WTC11 (cell line): ENCODE measurements at regions not wholly inside any gene's neighbourhood (a gene's known extent, or its start where the extent isn't known, plus 50 kb on each side); places are given as distances from the start of the nearest gene placed in this dataset.

Experiments
- NFYB ChIP-seq: sonication (generic); formaldehyde crosslinking; conservative IDR thresholded peaks from 2 replicates; pipeline ENCODE4 v1.8.0; 2022; ENCODE audit warnings: low read depth, missing genetic modification reagents
- RORB ChIP-seq: fragments of 250-450 bp; sonication (Bioruptor Pico); IDR thresholded peaks from 2 replicates; pipeline ENCODE4 v1.9.0; 2021; ENCODE audit warnings: mild to moderate bottlenecking
- TF ChIP-seq, protein P1 (sequence below): fragments of 200-600 bp; IDR thresholded peaks from 2 replicates; pipeline ENCODE4 v1.8.0; 2022; ENCODE audit warnings: antibody characterized with exemption

DNA sequence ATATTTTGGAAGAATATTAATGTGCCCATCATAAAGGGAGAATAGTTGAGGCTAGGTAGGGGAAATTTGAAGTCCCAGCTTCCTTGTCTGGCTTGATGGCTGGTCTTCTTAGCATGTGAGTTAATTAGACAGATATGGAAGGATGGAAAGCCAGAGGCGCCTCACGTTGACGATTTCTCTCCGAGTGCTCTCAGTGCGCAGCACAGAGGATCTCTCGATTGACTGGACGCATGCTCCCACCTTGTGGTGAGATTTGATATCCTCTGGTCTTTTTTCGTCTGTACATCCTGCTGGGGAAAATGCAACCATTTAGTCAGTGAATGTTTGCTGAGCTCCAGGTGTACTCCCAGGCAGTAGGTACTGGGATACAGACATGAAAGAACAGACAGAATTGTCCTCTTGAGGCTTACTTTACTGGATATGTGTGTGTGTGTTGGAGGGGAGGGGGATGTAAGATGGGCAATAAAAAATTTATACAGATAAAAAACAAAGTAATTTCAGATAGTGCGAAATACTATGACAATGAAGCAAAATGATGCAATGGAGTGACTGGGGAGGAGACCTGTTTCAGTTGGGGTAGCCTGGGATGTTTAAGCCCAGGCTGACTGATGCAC, 66.9 kb upstream of the ZNG1B start:
- no peak for TF ChIP-seq RORB (CRISPR knock-in tag)
- TF ChIP-seq, protein P1, sequence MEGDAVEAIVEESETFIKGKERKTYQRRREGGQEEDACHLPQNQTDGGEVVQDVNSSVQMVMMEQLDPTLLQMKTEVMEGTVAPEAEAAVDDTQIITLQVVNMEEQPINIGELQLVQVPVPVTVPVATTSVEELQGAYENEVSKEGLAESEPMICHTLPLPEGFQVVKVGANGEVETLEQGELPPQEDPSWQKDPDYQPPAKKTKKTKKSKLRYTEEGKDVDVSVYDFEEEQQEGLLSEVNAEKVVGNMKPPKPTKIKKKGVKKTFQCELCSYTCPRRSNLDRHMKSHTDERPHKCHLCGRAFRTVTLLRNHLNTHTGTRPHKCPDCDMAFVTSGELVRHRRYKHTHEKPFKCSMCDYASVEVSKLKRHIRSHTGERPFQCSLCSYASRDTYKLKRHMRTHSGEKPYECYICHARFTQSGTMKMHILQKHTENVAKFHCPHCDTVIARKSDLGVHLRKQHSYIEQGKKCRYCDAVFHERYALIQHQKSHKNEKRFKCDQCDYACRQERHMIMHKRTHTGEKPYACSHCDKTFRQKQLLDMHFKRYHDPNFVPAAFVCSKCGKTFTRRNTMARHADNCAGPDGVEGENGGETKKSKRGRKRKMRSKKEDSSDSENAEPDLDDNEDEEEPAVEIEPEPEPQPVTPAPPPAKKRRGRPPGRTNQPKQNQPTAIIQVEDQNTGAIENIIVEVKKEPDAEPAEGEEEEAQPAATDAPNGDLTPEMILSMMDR, result peak; percentile 54
- no peak for TF ChIP-seq NFYB (CRISPR knock-in tag)
